BE2C (cell line): ENCODE measurements at regions not wholly inside any gene's neighbourhood (a gene's known extent, or its start where the extent isn't known, plus 50 kb on each side); places are given as distances from the start of the nearest gene placed in this dataset.

Experiments used
- DNase-seq: peaks from one replicate; pipeline ENCODE4 v3.0.0-alpha.2; 2020
- H3K27me3 ChIP-seq: fragments of 250-450 bp; sonication (Bioruptor Pico); 2 replicates; pipeline ENCODE4 v1.5.1; 2020; ENCODE audit warnings: mild to moderate bottlenecking
- H3K36me3 ChIP-seq: fragments of 250-450 bp; sonication (Bioruptor Pico); 2 replicates; pipeline ENCODE4 v1.5.1; 2020; ENCODE audit warnings: mild to moderate bottlenecking
- H3K4me1 ChIP-seq: fragments of 250-450 bp; sonication (Bioruptor Pico); 2 replicates; pipeline ENCODE4 v1.5.1; 2020
- H3K4me3 ChIP-seq: 2 replicates; pipeline ENCODE4 v1.5.1; 2011; ENCODE audit warnings: low read depth, low read length
- H3K9me3 ChIP-seq: fragments of 250-450 bp; sonication (Bioruptor Pico); 2 replicates; pipeline ENCODE4 v1.5.1; 2020
- CTCF ChIP-seq: IDR thresholded peaks from 2 replicates; pipeline ENCODE4 v1.5.1; 2012; ENCODE audit warnings: mild to moderate bottlenecking, low read depth, low read length

GRCh38 chr6:44717431-44717830 lies 329.9 kb downstream of the CDC5L start:
- Histone ChIP-seq H3K36me3 (no peaks in the 10 kb centered on the region), H3K4me3 (no peak overlapping the region), H3K27me3 (no peaks in the 10 kb centered on the region), H3K9me3 (no peaks in the 10 kb centered on the region), H3K4me1 (peaks cover 8% of the 10 kb centered on the region; the same call in 1 of the 2 replicates)
- no peak for TF ChIP-seq CTCF
- DNase-seq, result no peak

- no peak overlapping the region for H3K4me3 ChIP-seq
- no peak for DNase-seq
- no peaks in the 10 kb centered on the region for H3K36me3 ChIP-seq
- no peaks in the 10 kb centered on the region for H3K4me1 ChIP-seq
- H3K9me3 ChIP-seq, result no peaks in the 10 kb centered on the region
- TF ChIP-seq CTCF, result no peak
- H3K27me3 ChIP-seq, result no peaks in the 10 kb centered on the region
These were observed 334.6 kb downstream of the CDC5L start for GRCh38 chr6:44721954-44722578.

- Histone ChIP-seq H3K9me3 (no peaks in the 10 kb centered on the region), H3K4me3 (no peak overlapping the region), H3K4me1 (no peaks in the 10 kb centered on the region), H3K27me3 (no peaks in the 10 kb centered on the region), H3K36me3 (no peaks in the 10 kb centered on the region)
- no peak for TF ChIP-seq CTCF
- DNase-seq, result no peak
These were observed 335.2 kb downstream of the CDC5L start for GRCh38 chr6:44722736-44723135.

- no peaks in the 10 kb centered on the region for H3K36me3 ChIP-seq
- no peaks in the 10 kb centered on the region for H3K27me3 ChIP-seq
- no peak for TF ChIP-seq CTCF
- H3K4me3 ChIP-seq, result no peak overlapping the region
- H3K4me1 ChIP-seq, result no peaks in the 10 kb centered on the region
- no peaks in the 10 kb centered on the region for H3K9me3 ChIP-seq
- DNase-seq, result no peak
These were observed 336.1 kb downstream of the CDC5L start for GRCh38 chr6:44723439-44724197.

- H3K4me3 ChIP-seq, result no peak overlapping the region
- no peak for DNase-seq
- H3K27me3 ChIP-seq, result no peaks in the 10 kb centered on the region
- no peaks in the 10 kb centered on the region for H3K9me3 ChIP-seq
- TF ChIP-seq CTCF, result no peak
- no peaks in the 10 kb centered on the region for H3K36me3 ChIP-seq
- no peaks in the 10 kb centered on the region for H3K4me1 ChIP-seq
These were observed 337.6 kb downstream of the CDC5L start for GRCh38 chr6:44725070-44725469.
